ENCODE measurements at regions not wholly inside any gene's neighbourhood (a gene's known extent, or its start where the extent isn't known, plus 50 kb on each side); places are given as distances from the start of the nearest gene placed in this dataset.

GRCh38 chr11:11691296-11692151 is 69.7 kb upstream of the GALNT18 start:
- in situ Hi-C loops (cut with HindIII; ENCODE audit: low pct_ligation_motif_present, low sequenced_read_pairs) = no loop called here
- TF ChIP-seq, protein P1, sequence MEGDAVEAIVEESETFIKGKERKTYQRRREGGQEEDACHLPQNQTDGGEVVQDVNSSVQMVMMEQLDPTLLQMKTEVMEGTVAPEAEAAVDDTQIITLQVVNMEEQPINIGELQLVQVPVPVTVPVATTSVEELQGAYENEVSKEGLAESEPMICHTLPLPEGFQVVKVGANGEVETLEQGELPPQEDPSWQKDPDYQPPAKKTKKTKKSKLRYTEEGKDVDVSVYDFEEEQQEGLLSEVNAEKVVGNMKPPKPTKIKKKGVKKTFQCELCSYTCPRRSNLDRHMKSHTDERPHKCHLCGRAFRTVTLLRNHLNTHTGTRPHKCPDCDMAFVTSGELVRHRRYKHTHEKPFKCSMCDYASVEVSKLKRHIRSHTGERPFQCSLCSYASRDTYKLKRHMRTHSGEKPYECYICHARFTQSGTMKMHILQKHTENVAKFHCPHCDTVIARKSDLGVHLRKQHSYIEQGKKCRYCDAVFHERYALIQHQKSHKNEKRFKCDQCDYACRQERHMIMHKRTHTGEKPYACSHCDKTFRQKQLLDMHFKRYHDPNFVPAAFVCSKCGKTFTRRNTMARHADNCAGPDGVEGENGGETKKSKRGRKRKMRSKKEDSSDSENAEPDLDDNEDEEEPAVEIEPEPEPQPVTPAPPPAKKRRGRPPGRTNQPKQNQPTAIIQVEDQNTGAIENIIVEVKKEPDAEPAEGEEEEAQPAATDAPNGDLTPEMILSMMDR (IDR thresholded peaks at IDR 0.05; ENCODE audit: low read depth, low read length, missing control alignments) = no peak

GRCh38 chr11:11681536-11681935 is 59.7 kb upstream of the GALNT18 start:
- TF ChIP-seq, protein P1 (IDR thresholded peaks at IDR 0.05; ENCODE audit: low read depth, low read length, missing control alignments) = no peak
- Histone ChIP-seq H3K27me3 (replicated peaks) (no peaks in the 10 kb centered on the region), H3K27ac (no peak overlapping the region), H3K36me3 (replicated peaks) (no peaks in the 10 kb centered on the region), H3K4me3 (ENCODE audit: low read depth, low read length) (no peak overlapping the region)
- no peak for DNase-seq
- in situ Hi-C loops (cut with HindIII; ENCODE audit: low pct_ligation_motif_present, low sequenced_read_pairs) = no loop called here

More at GRCh38 chr11:11691296-11692151, 69.7 kb upstream of the GALNT18 start:
- DNase-seq = no peak
- Histone ChIP-seq H3K36me3 (replicated peaks) (no peaks in the 10 kb centered on the region), H3K27ac (no peak overlapping the region), H3K27me3 (replicated peaks) (no peaks in the 10 kb centered on the region), H3K4me3 (ENCODE audit: low read depth, low read length) (no peak overlapping the region)

DNA sequence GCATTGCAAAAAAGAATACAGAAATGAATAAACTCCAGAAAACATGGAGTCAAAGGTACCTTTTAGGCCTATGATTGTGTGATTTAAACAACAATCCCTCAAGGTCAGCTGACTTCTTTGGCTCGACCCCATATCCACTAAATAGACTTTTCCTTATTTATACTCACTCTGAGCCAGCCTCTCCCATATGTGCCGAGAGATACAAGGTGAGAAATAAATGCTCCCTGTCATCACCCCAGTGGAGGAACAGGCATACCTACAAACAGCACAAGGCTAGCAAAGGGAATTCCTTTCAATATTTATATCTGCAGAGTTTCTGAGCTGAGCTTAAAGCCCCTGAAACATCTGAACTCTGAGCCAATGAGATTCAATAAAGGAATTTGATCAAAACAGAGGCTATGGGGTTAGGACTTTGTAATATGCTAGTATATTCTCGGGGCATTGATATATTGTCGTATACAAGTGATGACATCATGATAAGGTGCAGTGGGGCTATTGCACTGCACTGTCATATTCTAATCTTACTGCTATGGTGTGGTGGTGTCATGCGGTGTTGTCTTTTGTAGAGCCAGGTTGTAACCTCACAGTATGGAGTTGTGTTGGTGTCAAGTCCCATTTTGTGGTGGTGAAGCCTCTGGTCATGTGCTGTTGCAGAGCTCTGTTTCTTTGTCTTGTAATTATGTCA is 56.0 kb upstream of the GALNT18 start:
- DNase-seq = no peak
- H3K4me3 ChIP-seq (ENCODE audit: low read depth, low read length) = no peak overlapping the region
- no peaks in the 10 kb centered on the region for H3K27me3 ChIP-seq (replicated peaks)
- no peak overlapping the region for H3K27ac ChIP-seq
- H3K36me3 ChIP-seq (replicated peaks) = no peaks in the 10 kb centered on the region
- in situ Hi-C loops (cut with HindIII; ENCODE audit: low pct_ligation_motif_present, low sequenced_read_pairs) = no loop called here
- TF ChIP-seq, protein P1 (IDR thresholded peaks at IDR 0.05; ENCODE audit: low read depth, low read length, missing control alignments) = no peak

GRCh38 chr11:11675671-11676181 is 53.9 kb upstream of the GALNT18 start:
- Histone ChIP-seq H3K4me3 (ENCODE audit: low read depth, low read length) (no peak overlapping the region), H3K27ac (no peak overlapping the region), H3K36me3 (replicated peaks) (no peaks in the 10 kb centered on the region), H3K27me3 (replicated peaks) (no peaks in the 10 kb centered on the region)
- in situ Hi-C loops (cut with HindIII; ENCODE audit: low pct_ligation_motif_present, low sequenced_read_pairs) = no loop called here
- TF ChIP-seq, protein P1 (IDR thresholded peaks at IDR 0.05; ENCODE audit: low read depth, low read length, missing control alignments) = no peak
- DNase-seq = no peak

- H3K27ac ChIP-seq = no peak overlapping the region
- H3K4me3 ChIP-seq (ENCODE audit: low read depth, low read length) = no peak overlapping the region
- no peaks in the 10 kb centered on the region for H3K27me3 ChIP-seq (replicated peaks)
- H3K36me3 ChIP-seq (replicated peaks) = no peaks in the 10 kb centered on the region
- no peak for DNase-seq
- in situ Hi-C loops (cut with HindIII; ENCODE audit: low pct_ligation_motif_present, low sequenced_read_pairs) = no loop called here
- TF ChIP-seq, protein P1 (IDR thresholded peaks at IDR 0.05; ENCODE audit: low read depth, low read length, missing control alignments) = no peak
Measured at GRCh38 chr11:11672789-11673188, 51.0 kb upstream of the GALNT18 start.
